ENCODE measurements at regions not wholly inside any gene's neighbourhood (a gene's known extent, or its start where the extent isn't known, plus 50 kb on each side); places are given as distances from the start of the nearest gene placed in this dataset.

DNA sequence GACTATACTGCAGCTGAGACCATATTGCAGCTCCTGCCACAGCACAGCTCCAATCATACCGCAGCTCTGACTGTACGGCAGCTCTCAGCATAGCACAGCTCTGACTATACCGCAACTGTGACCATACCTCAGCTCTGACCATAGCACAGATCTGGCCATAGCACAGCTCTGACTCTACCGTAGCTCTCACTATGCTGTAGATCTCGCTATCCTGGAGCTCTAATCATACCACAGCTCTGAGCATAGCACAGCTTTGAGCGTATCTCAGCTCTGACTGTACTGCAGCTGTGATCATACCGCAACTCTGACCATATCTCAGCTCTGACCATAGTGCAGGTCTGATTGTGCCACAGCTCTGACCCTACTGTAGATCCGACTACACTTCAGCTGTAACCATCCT lies 139.2 kb downstream of the ASMT start:
- TF ChIP-seq ZNF239 (tag by site-specific recombination; IDR thresholded peaks at IDR 0.05), result no peak
- TF ChIP-seq, protein P1, sequence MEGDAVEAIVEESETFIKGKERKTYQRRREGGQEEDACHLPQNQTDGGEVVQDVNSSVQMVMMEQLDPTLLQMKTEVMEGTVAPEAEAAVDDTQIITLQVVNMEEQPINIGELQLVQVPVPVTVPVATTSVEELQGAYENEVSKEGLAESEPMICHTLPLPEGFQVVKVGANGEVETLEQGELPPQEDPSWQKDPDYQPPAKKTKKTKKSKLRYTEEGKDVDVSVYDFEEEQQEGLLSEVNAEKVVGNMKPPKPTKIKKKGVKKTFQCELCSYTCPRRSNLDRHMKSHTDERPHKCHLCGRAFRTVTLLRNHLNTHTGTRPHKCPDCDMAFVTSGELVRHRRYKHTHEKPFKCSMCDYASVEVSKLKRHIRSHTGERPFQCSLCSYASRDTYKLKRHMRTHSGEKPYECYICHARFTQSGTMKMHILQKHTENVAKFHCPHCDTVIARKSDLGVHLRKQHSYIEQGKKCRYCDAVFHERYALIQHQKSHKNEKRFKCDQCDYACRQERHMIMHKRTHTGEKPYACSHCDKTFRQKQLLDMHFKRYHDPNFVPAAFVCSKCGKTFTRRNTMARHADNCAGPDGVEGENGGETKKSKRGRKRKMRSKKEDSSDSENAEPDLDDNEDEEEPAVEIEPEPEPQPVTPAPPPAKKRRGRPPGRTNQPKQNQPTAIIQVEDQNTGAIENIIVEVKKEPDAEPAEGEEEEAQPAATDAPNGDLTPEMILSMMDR (tag by site-specific recombination; IDR thresholded peaks at IDR 0.05), result no peak
